ENCODE measurements at regions not wholly inside any gene's neighbourhood (a gene's known extent, or its start where the extent isn't known, plus 50 kb on each side); places are given as distances from the start of the nearest gene placed in this dataset.
"Not testable (repeated sequence)": the region's sequence is repeated elsewhere in the genome, so short reads cannot be mapped to it uniquely, and the experiment has no call there.

DNA sequence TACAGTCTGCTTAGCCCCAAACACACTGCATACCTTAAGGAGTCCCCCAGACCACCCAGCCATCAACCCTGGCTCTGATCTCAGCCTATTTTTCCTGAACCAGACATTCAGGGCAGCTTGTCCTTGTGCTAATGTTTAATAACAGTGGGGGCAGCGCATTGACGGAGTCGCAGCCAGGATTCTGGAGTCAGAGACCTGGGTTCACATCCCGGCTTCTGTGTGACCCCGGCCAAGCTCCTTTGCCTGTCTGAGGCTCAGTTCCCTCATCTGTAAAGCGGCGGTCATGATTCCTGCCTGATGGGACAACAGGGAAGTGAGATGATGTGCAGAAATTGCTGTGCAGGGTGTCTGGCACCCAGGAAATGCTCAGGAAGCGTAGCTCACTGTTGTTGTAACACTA is 63.1 kb downstream of the MATN1 start:
- DNase-seq (ENCODE audit: low read depth in 2 of 3, low spot score in 1 of 3), result no peak

GRCh38 chr1:30659702-30660101 is 63.7 kb downstream of the MATN1 start:
- DNase-seq (ENCODE audit: low read depth in 2 of 3, low spot score in 1 of 3), result no peak

- DNase-seq (ENCODE audit: low read depth in 2 of 3, low spot score in 1 of 3), result not testable (repeated sequence)
Observed at GRCh38 chr1:30658375-30658774, 65.0 kb downstream of the MATN1 start.

DNA sequence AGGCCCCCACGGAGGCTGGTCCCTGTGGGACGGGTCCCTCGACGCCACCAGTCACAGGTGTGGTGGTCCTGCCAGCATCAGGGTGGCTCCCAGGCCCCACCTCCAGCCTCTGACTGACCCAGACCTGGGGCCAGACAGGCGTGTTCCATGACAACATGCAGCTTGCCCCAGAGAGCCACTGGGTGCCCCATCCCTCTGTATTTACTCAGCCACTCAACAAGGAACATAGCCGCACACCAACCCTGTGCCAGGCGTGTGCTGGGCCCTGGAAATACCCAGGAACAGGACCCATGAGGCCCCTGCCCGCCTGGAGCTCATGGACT is 65.4 kb downstream of the MATN1 start:
- no peak for DNase-seq (ENCODE audit: low read depth in 2 of 3, low spot score in 1 of 3)

- DNase-seq (ENCODE audit: low read depth in 2 of 3, low spot score in 1 of 3), result no peak
Observed at GRCh38 chr1:30657131-30658013, 66.0 kb downstream of the MATN1 start.

- DNase-seq (ENCODE audit: low read depth in 2 of 3, low spot score in 1 of 3), result no peak
Observed at GRCh38 chr1:30656171-30656940, 67.0 kb downstream of the MATN1 start.

DNA sequence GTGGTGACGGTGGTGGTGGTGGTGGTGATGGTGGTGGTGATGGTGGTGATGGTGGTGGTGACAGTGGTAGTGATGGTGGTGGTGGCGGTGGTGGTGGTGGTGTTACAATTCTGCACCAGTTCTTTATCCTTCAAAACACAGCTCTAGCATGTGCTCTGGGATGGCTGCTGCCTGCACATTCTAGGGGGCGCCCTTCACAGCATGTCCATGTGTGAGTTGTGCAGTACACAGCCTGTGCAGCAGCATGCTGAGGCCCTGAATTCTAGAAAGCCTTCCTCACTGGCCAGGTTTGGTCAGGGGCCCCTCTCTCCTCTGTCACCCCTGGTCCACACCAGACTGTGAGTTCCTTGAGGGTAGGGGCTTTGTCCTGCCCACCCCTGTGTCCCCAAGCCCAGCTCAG is 67.7 kb downstream of the MATN1 start:
- no peak for DNase-seq (ENCODE audit: low read depth in 2 of 3, low spot score in 1 of 3)

DNA sequence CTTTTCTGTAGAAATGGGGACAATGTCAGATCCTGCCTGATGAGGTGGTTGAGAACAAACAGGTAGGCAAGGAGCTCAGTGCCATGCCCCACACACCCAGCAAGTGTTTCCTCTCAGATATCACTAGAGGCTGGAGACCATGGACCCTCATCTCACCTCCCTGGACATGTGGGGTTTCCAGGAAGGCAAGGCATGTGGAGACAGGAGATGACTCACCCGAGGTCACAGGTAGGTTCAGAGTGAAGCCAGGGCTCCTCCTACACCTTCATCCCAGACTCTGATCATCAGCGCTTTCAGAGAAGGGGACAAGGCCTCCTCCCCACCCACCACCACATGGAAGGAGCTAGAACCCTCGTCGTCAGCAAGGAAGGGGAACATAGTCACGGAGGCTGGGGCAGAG is 69.2 kb downstream of the MATN1 start:
- no peak for DNase-seq (ENCODE audit: low read depth in 2 of 3, low spot score in 1 of 3)

- no peak for DNase-seq (ENCODE audit: low read depth in 2 of 3, low spot score in 1 of 3)
Observed at GRCh38 chr1:30652152-30652841, 71.1 kb downstream of the MATN1 start.

- not testable (repeated sequence) for DNase-seq (ENCODE audit: low read depth in 2 of 3, low spot score in 1 of 3)
Observed at GRCh38 chr1:30651395-30651794, 72.0 kb downstream of the MATN1 start.

- DNase-seq (ENCODE audit: low read depth in 2 of 3, low spot score in 1 of 3), result no peak
Observed at GRCh38 chr1:30650968-30651320, 72.4 kb downstream of the MATN1 start.

- DNase-seq (ENCODE audit: low read depth in 2 of 3, low spot score in 1 of 3), result no peak
Observed at GRCh38 chr1:30650038-30650967, 73.1 kb downstream of the MATN1 start.

DNA sequence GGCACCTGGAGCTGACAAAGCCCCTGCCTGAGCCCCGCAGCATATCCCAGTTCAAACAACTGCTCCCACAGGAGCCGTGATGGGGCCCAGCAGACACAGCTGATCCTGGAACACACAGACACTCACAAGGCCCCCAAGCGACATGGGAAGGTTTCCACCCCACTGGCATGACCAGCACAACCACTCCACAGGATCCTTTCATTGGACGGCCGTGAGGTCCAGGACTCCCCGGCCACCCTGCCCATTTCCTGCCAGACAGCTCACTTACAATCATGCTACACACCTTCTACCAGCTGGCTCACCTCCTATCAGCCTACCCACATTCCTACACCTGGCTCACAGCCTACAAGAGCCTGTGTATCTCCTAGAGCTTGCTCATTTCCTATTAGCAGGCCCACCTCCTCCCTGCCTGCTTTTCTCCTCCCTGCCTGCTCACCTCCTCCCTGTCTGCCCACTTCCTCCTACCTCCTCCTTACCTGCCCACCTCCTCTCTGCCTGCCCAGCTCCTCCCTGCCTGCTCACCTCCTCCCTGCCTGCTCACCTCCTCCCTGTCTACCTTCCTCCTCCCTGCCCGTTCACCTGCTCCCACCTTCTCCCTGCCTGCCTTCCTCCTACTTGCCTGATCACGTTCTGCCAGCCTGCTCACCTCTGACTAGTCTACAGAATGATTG is 73.9 kb downstream of the MATN1 start:
- DNase-seq (ENCODE audit: low read depth in 2 of 3, low spot score in 1 of 3), result no peak

DNA sequence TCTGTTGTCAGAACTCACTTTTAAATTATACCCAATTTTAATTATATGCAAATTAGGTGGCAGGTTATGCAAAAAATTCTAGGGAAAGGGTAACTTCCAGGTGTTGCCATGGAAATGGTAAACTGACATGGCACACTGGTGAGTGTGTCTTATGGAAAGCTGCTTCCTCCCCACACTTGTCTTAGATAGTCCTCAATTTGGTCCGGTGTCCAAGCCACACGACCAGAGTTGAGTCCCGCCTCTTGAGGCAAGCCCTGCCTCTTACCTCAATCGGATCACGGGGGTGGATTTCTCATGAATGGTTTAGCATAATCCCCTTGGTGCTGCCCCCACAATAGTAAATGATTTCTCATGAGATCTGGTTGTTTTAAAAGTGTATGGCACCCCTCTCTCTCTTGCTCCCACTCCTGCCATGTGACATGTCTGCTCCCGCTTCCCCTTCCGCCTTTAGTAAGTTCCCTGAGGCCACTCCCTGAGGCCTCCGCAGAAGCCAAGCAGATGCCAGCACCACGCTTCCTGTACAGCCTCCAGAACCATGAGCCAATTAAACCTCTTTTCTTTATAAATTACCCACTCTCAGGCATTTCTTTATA is 74.9 kb downstream of the MATN1 start:
- DNase-seq (ENCODE audit: low read depth in 2 of 3, low spot score in 1 of 3), result no peak

DNA sequence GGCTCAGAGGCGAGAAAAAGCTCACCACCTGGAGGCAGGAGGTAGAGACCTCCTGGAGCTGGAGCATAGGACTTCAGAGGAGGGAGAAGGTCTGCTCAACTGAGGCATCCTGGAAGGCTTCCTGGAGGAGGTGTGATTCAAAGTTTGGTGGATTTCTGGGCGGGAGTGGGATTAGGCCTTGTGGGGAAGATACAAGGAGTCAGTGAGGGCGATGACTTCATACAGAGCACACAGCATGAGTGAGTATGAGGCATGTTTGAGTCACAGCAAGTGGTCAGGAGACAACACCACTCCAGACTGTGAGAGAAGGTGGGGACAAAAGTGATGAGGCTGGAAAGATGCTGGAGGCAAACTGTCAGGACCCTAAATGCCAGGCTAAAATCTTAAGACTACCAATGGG is 77.6 kb downstream of the MATN1 start:
- DNase-seq (ENCODE audit: low read depth in 2 of 3, low spot score in 1 of 3), result no peak

- DNase-seq (ENCODE audit: low read depth in 2 of 3, low spot score in 1 of 3), result no peak
Observed at GRCh38 chr1:30642391-30643120, 80.8 kb downstream of the MATN1 start.

DNA sequence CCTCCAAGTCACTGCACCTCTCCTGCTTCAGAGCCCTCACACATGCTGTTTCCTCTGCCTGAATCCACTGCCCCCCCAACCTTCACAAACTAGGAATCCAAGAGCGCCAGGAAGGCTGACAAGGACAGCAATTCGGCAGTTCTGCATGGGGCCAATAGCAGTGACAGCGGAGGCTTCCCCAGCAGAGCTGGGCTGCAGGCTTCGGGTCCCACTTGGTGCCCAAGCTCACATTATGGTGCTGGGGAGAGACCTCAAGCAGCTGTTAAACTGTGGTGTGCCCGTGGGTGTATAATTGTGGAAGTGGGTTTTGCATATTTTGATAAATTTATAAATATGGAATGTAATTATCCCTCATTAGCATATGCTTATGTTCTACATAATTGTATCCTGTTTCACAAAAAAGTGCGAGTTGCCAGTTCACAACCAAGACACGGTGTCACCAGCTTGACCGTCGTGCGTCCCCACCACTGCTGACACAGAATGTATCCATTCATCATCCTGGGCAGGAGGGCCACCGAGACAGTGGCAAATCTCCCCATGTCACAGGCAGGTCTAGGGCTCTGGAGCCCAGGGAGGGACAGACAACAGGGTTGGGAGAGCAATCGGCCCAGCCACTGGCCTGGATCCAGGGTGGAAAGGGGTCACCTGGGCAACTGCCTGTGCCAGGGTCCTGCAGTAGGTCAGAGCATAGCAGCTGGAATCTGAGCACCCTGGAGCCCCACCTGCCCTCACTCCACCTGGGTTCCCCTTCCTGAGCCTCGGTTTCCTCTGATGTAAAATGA is 81.6 kb downstream of the MATN1 start:
- no peak for DNase-seq (ENCODE audit: low read depth in 2 of 3, low spot score in 1 of 3)

GRCh38 chr1:30639881-30640452 is 83.4 kb downstream of the MATN1 start:
- DNase-seq (ENCODE audit: low read depth in 2 of 3, low spot score in 1 of 3), result no peak

Measured in stimulated activated CD4-positive, alpha-beta T cell treated with anti-CD3 and anti-CD28 coated beads, Interleukin-12 subunit alpha, Interleukin-12 subunit beta, amount 100 ng/mL, for 48 hours (primary cell).